ENCODE measurements at regions not wholly inside any gene's neighbourhood (a gene's known extent, or its start where the extent isn't known, plus 50 kb on each side); places are given as distances from the start of the nearest gene placed in this dataset.

DNA sequence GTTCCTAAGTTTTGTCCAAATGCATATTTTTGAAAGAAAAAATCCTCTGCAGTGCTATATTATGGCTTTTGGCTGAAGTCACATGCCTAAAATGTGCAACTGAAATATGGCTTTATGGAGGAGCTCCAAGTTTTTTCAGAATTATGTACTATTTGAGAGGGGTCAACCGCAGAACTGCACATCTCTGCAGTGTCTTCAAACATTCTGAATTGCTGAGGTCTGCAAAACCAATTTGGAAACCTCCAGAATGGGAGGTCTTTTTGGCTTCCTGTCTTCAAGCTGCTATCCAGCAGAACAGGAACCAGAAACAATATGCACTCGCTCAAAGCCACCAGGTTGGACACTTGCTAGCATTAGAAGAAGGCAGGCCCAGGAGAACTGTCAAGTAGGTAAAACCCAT is 376.0 kb upstream of the PAPPA start:
- Histone ChIP-seq H2BK12ac (ENCODE audit: insufficient read length, low read depth, low read length) (no peak overlapping the region), H3K18ac (ENCODE audit: insufficient read length, low read depth, low read length) (no peak overlapping the region), H3K4me2 (ENCODE audit: insufficient read depth, insufficient read length, low read length) (no peak overlapping the region), H3K9me3 (ENCODE audit: control insufficient read depth, low read depth, low read length) (no peaks in the 10 kb centered on the region), H3K23me2 (ENCODE audit: insufficient read length, low read depth, low read length, poor library complexity, severe bottlenecking) (no peaks in the 10 kb centered on the region), H3K79me1 (ENCODE audit: insufficient read depth, low read depth, low read length, poor library complexity, severe bottlenecking) (no peaks in the 10 kb centered on the region), H2BK5ac (ENCODE audit: insufficient read length, low read length) (no peak overlapping the region), H4K91ac (ENCODE audit: insufficient read length, low read depth, low read length) (no peak overlapping the region), H2BK20ac (ENCODE audit: low read depth, low read length, poor library complexity, severe bottlenecking) (no peak overlapping the region), H3K27me3 (ENCODE audit: insufficient read depth, low read length) (no peaks in the 10 kb centered on the region), H3K4ac (ENCODE audit: low read depth, low read length) (no peak overlapping the region), H3K9ac (ENCODE audit: extremely low read depth, insufficient read length, low read length) (no peak overlapping the region), H2BK15ac (ENCODE audit: low read depth, low read length) (no peak overlapping the region), H3K14ac (ENCODE audit: insufficient read depth, low read length) (no peak overlapping the region), H4K5ac (ENCODE audit: insufficient read length, low read depth, low read length) (no peak overlapping the region), H3K79me2 (ENCODE audit: insufficient read depth, low read length) (no peaks in the 10 kb centered on the region), H2AK5ac (ENCODE audit: insufficient read length, low read length) (no peak overlapping the region), H2AFZ (ENCODE audit: low read length) (no peak overlapping the region), H3K27ac (ENCODE audit: insufficient read length, low read depth, low read length) (no peak overlapping the region), H3K23ac (ENCODE audit: insufficient read length, low read depth, low read length) (no peak overlapping the region), H2BK120ac (ENCODE audit: low read depth, low read length, poor library complexity, severe bottlenecking) (no peak overlapping the region), H3K56ac (ENCODE audit: insufficient read length, low read depth, low read length) (no peak overlapping the region), H4K8ac (replicated peaks; ENCODE audit: insufficient read length, low read depth, low read length) (no peak overlapping the region), H3K4me1 (ENCODE audit: insufficient read depth, low read length) (no peaks in the 10 kb centered on the region), H4K20me1 (ENCODE audit: control insufficient read depth, insufficient read depth, insufficient read length) (no peaks in the 10 kb centered on the region), H3T11ph (ENCODE audit: low read length) (no peak overlapping the region)
- Mint-ChIP-seq H3K27me3 (ENCODE audit: low read depth) (no peaks in the 10 kb centered on the region), H3K4me3 (no peak overlapping the region), H3K4me1 (no peaks in the 10 kb centered on the region), H3K36me3 (ENCODE audit: insufficient read depth in 1 of 3, low read depth in 3 of 3) (peaks cover 0 to 4% (median 3%) of the 10 kb centered on the region in 3 experiments; a peak in 3 of 7 replicates), H3K27ac (no peak overlapping the region), H3K9me3 (no peaks in the 10 kb centered on the region)
- WGBS (ENCODE audit: extremely low coverage, insufficient read length, low lambda C conversion rate): no CpG with 5 or more reads among the region's 2 CpGs
- DNase-seq: no peak
- TF ChIP-seq, protein P1, sequence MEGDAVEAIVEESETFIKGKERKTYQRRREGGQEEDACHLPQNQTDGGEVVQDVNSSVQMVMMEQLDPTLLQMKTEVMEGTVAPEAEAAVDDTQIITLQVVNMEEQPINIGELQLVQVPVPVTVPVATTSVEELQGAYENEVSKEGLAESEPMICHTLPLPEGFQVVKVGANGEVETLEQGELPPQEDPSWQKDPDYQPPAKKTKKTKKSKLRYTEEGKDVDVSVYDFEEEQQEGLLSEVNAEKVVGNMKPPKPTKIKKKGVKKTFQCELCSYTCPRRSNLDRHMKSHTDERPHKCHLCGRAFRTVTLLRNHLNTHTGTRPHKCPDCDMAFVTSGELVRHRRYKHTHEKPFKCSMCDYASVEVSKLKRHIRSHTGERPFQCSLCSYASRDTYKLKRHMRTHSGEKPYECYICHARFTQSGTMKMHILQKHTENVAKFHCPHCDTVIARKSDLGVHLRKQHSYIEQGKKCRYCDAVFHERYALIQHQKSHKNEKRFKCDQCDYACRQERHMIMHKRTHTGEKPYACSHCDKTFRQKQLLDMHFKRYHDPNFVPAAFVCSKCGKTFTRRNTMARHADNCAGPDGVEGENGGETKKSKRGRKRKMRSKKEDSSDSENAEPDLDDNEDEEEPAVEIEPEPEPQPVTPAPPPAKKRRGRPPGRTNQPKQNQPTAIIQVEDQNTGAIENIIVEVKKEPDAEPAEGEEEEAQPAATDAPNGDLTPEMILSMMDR (conservative IDR thresholded peaks at IDR 0.05): no peak
